HEK293 (cell line): ENCODE measurements at regions not wholly inside any gene's neighbourhood (a gene's known extent, or its start where the extent isn't known, plus 50 kb on each side); places are given as distances from the start of the nearest gene placed in this dataset.

ENCODE experiments used
- CTCF ChIA-PET: fragments of 350-600 bp; formaldehyde crosslinking; extraction: SDS; loops from one replicate; lab custom pipeline; 2021; ENCODE audit warnings: antibody characterized with exemption; lab: Yijun Ruan, JAX
- POLR2A ChIA-PET: fragments of 300-600 bp; formaldehyde crosslinking; extraction: SDS; loops from one replicate; lab custom pipeline; 2020; ENCODE audit warnings: antibody characterized with exemption, inconsistent platforms; lab: Yijun Ruan, JAX
- H3K27ac ChIP-seq: fragments of 200-500 bp; sonication (Bioruptor generic); 2 replicates; pipeline ENCODE4 v1.5.1; 2014; ENCODE audit warnings: low read depth, low read length, control low read depth, inconsistent platforms; ENCODE audit errors: extremely low read depth
- H3K36me3 ChIP-seq, 2 experiments: fragments of 200-500 bp in 1 of 2; sonication (Bioruptor generic) in 1 of 2; 1 replicate in 1 of 2; 2 replicates in 1 of 2; pipeline ENCODE4 v1.5.1; 2014 to 2017; ENCODE audit warnings: inconsistent platforms in 2 of 2, low read length in 2 of 2; ENCODE audit not compliant: control insufficient read depth in 2 of 2, insufficient read depth in 1 of 2
- H3K4me1 ChIP-seq: fragments of 200-500 bp; sonication (Bioruptor generic); 2 replicates; pipeline ENCODE4 v1.5.1; 2014; ENCODE audit warnings: mild to moderate bottlenecking, low read length, inconsistent platforms; ENCODE audit not compliant: control insufficient read depth, insufficient read depth
- H3K4me3 ChIP-seq: 2 replicates; pipeline ENCODE4 v1.5.1; 2011; ENCODE audit warnings: low read depth, mild to moderate bottlenecking, control low read depth, low read length, moderate library complexity
- H3K9me3 ChIP-seq: fragments of 200-500 bp; sonication (Bioruptor generic); 2 replicates; pipeline ENCODE4 v1.5.1; 2014; ENCODE audit warnings: low read depth, low read length, inconsistent platforms; ENCODE audit not compliant: control insufficient read depth, insufficient read depth
- GFI1B ChIP-seq: fragments of 450-650 bp; formaldehyde crosslinking; IDR thresholded peaks from 2 replicates; pipeline ENCODE4 v1.5.1; 2016; ENCODE audit warnings: missing biosample characterization, missing genetic modification characterization
- GLIS2 ChIP-seq: fragments of 450-650 bp; formaldehyde crosslinking; IDR thresholded peaks from 2 replicates; pipeline ENCODE4 v1.5.1; 2016; ENCODE audit warnings: missing biosample characterization, missing genetic modification characterization
- REPIN1 ChIP-seq: fragments of 450-650 bp; formaldehyde crosslinking; IDR thresholded peaks from 2 replicates; pipeline ENCODE4 v1.5.1; 2017; ENCODE audit warnings: missing biosample characterization, missing genetic modification characterization, low read depth
- SP7 ChIP-seq: fragments of 450-650 bp; formaldehyde crosslinking; IDR thresholded peaks from 2 replicates; pipeline ENCODE4 v1.5.1; 2016; ENCODE audit warnings: missing biosample characterization, missing genetic modification characterization
- ZNF114 ChIP-seq: fragments of 450-650 bp; formaldehyde crosslinking; IDR thresholded peaks from 2 replicates; pipeline ENCODE4 v1.5.0; 2017; ENCODE audit warnings: missing biosample characterization, missing genetic modification characterization
- ZNF133 ChIP-seq: fragments of 450-650 bp; formaldehyde crosslinking; IDR thresholded peaks from 2 replicates; pipeline ENCODE4 v1.5.1; 2016; ENCODE audit warnings: missing biosample characterization, missing genetic modification characterization
- ZNF146 ChIP-seq: fragments of 450-650 bp; formaldehyde crosslinking; IDR thresholded peaks from 2 replicates; pipeline ENCODE4 v1.5.1; 2016; ENCODE audit warnings: missing biosample characterization, missing genetic modification characterization
- ZNF214 ChIP-seq: fragments of 450-650 bp; formaldehyde crosslinking; IDR thresholded peaks from 2 replicates; pipeline ENCODE4 v1.5.1; 2017; ENCODE audit warnings: missing biosample characterization, mild to moderate bottlenecking, missing genetic modification characterization, borderline replicate concordance
- ZNF23 ChIP-seq: fragments of 450-650 bp; formaldehyde crosslinking; IDR thresholded peaks from 2 replicates; pipeline ENCODE4 v1.5.1; 2016; ENCODE audit warnings: missing biosample characterization, missing genetic modification characterization, borderline replicate concordance
- ZNF350 ChIP-seq: fragments of 450-650 bp; formaldehyde crosslinking; IDR thresholded peaks from 2 replicates; pipeline ENCODE4 v1.5.0; 2017; ENCODE audit warnings: missing biosample characterization, mild to moderate bottlenecking, missing genetic modification characterization
- ZNF404 ChIP-seq: fragments of 450-650 bp; formaldehyde crosslinking; IDR thresholded peaks from 2 replicates; pipeline ENCODE4 v1.5.1; 2017; ENCODE audit warnings: missing biosample characterization, missing genetic modification characterization
- ZNF585B ChIP-seq: fragments of 450-650 bp; formaldehyde crosslinking; IDR thresholded peaks from 2 replicates; pipeline ENCODE4 v1.5.1; 2016; ENCODE audit warnings: missing biosample characterization, missing genetic modification characterization
- ZNF626 ChIP-seq: fragments of 450-650 bp; sonication (Bioruptor Pico); formaldehyde crosslinking; IDR thresholded peaks from 2 replicates; pipeline ENCODE4 v1.5.1; 2018; ENCODE audit warnings: missing biosample characterization, missing genetic modification characterization, inconsistent platforms
- ZNF776 ChIP-seq: fragments of 450-650 bp; formaldehyde crosslinking; IDR thresholded peaks from 2 replicates; pipeline ENCODE4 v1.5.0; 2017; ENCODE audit warnings: missing biosample characterization, missing genetic modification characterization, borderline replicate concordance
- TF ChIP-seq, protein P1 (sequence below): fragments of 450-650 bp; formaldehyde crosslinking; IDR thresholded peaks from 2 replicates; pipeline ENCODE4 v1.5.1; 2016; ENCODE audit warnings: missing biosample characterization, missing genetic modification characterization
- TF ChIP-seq, protein P2 (sequence below): fragments of 450-650 bp; formaldehyde crosslinking; IDR thresholded peaks from 2 replicates; pipeline ENCODE4; 2016; ENCODE audit warnings: missing biosample characterization, missing genetic modification characterization
- TF ChIP-seq, protein P3 (sequence below): fragments of 450-650 bp; formaldehyde crosslinking; IDR thresholded peaks from 2 replicates; pipeline ENCODE4 v1.5.1; 2016; ENCODE audit warnings: missing biosample characterization, missing genetic modification characterization
- TF ChIP-seq, protein P4 (sequence below): fragments of 450-650 bp; formaldehyde crosslinking; IDR thresholded peaks from 2 replicates; pipeline ENCODE4 v1.5.1; 2016; ENCODE audit warnings: missing biosample characterization, missing genetic modification characterization, borderline replicate concordance
- TF ChIP-seq, protein P5 (sequence below): fragments of 450-650 bp; formaldehyde crosslinking; IDR thresholded peaks from 2 replicates; pipeline ENCODE4 v1.5.1; 2016; ENCODE audit warnings: missing biosample characterization, missing genetic modification characterization
- TF ChIP-seq, protein P6 (sequence below): fragments of 450-650 bp; formaldehyde crosslinking; optimal IDR thresholded peaks from 2 replicates; pipeline ENCODE3; 2016; ENCODE audit warnings: missing biosample characterization, mild to moderate bottlenecking, missing genetic modification characterization
- TF ChIP-seq, protein P7 (sequence below): fragments of 450-650 bp; formaldehyde crosslinking; IDR thresholded peaks from 2 replicates; pipeline ENCODE4 v1.5.1; 2017; ENCODE audit warnings: missing biosample characterization, missing genetic modification characterization
- TF ChIP-seq, protein P8 (sequence below): fragments of 450-650 bp; formaldehyde crosslinking; IDR thresholded peaks from 2 replicates; pipeline ENCODE4 v1.5.1; 2016; ENCODE audit warnings: missing biosample characterization, missing genetic modification characterization

DNA sequence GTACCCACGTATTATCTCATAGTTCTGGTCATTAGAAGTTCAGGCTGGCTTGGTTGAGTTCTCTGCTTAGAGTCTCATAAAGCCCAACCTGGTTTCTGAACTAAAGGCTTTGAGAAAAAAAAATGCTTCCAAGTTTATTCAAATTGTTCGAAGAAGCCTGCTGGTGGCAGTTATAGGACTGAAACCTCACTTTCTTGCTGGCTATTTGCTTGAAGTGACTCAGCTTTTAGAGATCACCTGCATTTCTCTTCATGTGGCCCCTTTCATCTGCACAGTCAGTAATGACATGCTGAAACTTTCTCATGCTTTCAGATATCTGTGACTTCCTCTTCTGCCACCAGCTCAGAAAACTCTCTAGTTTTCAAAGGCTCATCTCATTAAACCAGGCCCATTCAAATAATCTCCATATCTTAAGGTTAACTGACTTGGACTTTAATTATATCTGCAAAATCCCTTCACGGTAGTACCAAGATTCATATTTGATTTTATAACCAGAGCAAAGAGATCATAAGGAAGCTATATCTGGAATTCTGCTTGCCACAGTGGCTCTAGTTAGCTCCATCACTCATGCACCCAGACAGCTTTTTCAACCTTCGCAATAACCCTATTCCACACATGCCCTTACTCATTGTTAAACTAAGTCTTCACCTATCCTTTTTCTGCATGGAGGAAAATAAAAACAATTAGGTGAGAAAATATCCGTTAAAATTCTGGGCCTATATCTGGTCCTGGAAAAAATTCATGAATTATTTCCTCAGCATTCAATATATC lies 433.8 kb upstream of the CBLB start (continued):
- TF ChIP-seq ZNF146 (tag by site-specific recombination) (no peak), ZNF133 (tag by site-specific recombination) (no peak), GLIS2 (tag by site-specific recombination) (no peak), ZNF214 (tag by site-specific recombination) (no peak), GFI1B (tag by site-specific recombination) (no peak)
- TF ChIP-seq, protein P1, sequence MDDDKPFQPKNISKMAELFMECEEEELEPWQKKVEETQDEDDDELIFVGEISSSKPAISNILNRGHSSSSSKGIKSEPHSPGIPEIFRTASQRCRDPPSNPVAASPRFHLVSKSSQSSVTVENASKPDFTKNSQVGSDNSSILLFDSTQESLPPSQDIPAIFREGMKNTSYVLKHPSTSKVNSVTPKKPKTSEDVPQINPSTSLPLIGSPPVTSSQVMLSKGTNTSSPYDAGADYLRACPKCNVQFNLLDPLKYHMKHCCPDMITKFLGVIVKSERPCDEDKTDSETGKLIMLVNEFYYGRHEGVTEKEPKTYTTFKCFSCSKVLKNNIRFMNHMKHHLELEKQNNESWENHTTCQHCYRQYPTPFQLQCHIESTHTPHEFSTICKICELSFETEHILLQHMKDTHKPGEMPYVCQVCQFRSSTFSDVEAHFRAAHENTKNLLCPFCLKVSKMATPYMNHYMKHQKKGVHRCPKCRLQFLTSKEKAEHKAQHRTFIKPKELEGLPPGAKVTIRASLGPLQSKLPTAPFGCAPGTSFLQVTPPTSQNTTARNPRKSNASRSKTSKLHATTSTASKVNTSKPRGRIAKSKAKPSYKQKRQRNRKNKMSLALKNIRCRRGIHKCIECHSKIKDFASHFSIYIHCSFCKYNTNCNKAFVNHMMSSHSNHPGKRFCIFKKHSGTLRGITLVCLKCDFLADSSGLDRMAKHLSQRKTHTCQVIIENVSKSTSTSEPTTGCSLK (tag by site-specific recombination), result no peak

DNA sequence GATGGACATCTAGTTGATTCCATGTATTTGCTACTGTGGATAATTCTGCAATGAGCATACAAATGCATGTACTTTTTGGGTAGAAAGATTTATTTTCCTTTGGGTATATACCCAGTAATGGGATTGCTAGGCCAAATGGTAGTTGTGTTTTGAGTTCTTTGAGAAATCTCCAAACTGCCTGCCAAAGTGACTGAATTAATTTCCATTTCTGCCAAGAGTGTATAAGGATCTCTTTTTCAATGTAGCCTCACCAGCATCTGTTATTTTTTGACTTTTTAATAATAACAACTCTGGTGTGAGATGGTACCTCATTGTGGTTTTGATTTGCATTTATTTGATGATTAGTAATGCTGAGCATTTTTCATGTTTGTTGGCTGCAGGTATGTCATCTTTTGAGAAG lies 435.0 kb upstream of the CBLB start:
- H3K4me1 ChIP-seq, result no peaks in the 10 kb centered on the region; the same call in 1 of the 2 replicates
- no peaks in the 10 kb centered on the region for H3K9me3 ChIP-seq
- POLR2A ChIA-PET, result no interaction called here
- H3K4me3 ChIP-seq, result no peak overlapping the region
- no peak overlapping the region for H3K27ac ChIP-seq
- H3K36me3 ChIP-seq, result no peaks in the 10 kb centered on the region
- CTCF ChIA-PET, result no interaction called here
- TF ChIP-seq, protein P2, sequence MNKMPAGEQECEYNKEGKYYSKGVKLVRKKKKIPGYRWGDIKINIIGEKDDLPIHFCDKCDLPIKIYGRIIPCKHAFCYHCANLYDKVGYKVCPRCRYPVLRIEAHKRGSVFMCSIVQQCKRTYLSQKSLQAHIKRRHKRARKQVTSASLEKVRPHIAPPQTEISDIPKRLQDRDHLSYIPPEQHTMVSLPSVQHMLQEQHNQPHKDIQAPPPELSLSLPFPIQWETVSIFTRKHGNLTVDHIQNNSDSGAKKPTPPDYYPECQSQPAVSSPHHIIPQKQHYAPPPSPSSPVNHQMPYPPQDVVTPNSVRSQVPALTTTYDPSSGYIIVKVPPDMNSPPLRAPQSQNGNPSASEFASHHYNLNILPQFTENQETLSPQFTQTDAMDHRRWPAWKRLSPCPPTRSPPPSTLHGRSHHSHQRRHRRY (tag by site-specific recombination), result no peak
- TF ChIP-seq, protein P3, sequence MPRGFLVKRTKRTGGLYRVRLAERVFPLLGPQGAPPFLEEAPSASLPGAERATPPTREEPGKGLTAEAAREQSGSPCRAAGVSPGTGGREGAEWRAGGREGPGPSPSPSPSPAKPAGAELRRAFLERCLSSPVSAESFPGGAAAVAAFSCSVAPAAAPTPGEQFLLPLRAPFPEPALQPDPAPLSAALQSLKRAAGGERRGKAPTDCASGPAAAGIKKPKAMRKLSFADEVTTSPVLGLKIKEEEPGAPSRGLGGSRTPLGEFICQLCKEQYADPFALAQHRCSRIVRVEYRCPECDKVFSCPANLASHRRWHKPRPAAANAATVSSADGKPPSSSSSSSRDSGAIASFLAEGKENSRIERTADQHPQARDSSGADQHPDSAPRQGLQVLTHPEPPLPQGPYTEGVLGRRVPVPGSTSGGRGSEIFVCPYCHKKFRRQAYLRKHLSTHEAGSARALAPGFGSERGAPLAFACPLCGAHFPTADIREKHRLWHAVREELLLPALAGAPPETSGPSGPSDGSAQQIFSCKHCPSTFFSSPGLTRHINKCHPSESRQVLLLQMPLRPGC (tag by site-specific recombination), result no peak
- no peak for TF ChIP-seq ZNF626 (tag by site-specific recombination)
- TF ChIP-seq, protein P4, sequence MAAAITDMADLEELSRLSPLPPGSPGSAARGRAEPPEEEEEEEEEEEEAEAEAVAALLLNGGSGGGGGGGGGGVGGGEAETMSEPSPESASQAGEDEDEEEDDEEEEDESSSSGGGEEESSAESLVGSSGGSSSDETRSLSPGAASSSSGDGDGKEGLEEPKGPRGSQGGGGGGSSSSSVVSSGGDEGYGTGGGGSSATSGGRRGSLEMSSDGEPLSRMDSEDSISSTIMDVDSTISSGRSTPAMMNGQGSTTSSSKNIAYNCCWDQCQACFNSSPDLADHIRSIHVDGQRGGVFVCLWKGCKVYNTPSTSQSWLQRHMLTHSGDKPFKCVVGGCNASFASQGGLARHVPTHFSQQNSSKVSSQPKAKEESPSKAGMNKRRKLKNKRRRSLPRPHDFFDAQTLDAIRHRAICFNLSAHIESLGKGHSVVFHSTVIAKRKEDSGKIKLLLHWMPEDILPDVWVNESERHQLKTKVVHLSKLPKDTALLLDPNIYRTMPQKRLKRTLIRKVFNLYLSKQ (tag by site-specific recombination), result no peak
- TF ChIP-seq ZNF114 (tag by site-specific recombination), result no peak
- no peak for TF ChIP-seq ZNF404 (tag by site-specific recombination)
- TF ChIP-seq ZNF776 (tag by site-specific recombination), result no peak
- TF ChIP-seq, protein P5, sequence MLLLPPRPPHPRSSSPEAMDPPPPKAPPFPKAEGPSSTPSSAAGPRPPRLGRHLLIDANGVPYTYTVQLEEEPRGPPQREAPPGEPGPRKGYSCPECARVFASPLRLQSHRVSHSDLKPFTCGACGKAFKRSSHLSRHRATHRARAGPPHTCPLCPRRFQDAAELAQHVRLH (tag by site-specific recombination), result no peak
- TF ChIP-seq SP7 (tag by site-specific recombination), result no peak
- TF ChIP-seq, protein P6, sequence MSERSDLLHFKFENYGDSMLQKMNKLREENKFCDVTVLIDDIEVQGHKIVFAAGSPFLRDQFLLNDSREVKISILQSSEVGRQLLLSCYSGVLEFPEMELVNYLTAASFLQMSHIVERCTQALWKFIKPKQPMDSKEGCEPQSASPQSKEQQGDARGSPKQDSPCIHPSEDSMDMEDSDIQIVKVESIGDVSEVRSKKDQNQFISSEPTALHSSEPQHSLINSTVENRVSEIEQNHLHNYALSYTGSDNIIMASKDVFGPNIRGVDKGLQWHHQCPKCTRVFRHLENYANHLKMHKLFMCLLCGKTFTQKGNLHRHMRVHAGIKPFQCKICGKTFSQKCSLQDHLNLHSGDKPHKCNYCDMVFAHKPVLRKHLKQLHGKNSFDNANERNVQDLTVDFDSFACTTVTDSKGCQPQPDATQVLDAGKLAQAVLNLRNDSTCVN (tag by site-specific recombination), result no peak
- no peak for TF ChIP-seq REPIN1
- TF ChIP-seq, protein P7, sequence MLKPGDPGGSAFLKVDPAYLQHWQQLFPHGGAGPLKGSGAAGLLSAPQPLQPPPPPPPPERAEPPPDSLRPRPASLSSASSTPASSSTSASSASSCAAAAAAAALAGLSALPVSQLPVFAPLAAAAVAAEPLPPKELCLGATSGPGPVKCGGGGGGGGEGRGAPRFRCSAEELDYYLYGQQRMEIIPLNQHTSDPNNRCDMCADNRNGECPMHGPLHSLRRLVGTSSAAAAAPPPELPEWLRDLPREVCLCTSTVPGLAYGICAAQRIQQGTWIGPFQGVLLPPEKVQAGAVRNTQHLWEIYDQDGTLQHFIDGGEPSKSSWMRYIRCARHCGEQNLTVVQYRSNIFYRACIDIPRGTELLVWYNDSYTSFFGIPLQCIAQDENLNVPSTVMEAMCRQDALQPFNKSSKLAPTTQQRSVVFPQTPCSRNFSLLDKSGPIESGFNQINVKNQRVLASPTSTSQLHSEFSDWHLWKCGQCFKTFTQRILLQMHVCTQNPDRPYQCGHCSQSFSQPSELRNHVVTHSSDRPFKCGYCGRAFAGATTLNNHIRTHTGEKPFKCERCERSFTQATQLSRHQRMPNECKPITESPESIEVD (tag by site-specific recombination), result no peak
- TF ChIP-seq ZNF585B (tag by site-specific recombination), result no peak
- TF ChIP-seq, protein P8, sequence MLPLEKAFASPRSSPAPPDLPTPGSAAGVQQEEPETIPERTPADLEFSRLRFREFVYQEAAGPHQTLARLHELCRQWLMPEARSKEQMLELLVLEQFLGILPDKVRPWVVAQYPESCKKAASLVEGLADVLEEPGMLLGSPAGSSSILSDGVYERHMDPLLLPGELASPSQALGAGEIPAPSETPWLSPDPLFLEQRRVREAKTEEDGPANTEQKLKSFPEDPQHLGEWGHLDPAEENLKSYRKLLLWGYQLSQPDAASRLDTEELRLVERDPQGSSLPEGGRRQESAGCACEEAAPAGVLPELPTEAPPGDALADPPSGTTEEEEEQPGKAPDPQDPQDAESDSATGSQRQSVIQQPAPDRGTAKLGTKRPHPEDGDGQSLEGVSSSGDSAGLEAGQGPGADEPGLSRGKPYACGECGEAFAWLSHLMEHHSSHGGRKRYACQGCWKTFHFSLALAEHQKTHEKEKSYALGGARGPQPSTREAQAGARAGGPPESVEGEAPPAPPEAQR (tag by site-specific recombination), result no peak
- TF ChIP-seq ZNF23 (tag by site-specific recombination), result no peak
- TF ChIP-seq ZNF350 (tag by site-specific recombination), result no peak
